GM13976 (cell line): ENCODE measurements at regions not wholly inside any gene's neighbourhood (a gene's known extent, or its start where the extent isn't known, plus 50 kb on each side); places are given as distances from the start of the nearest gene placed in this dataset.

ENCODE experiments used
- DNase-seq: peaks from one replicate; pipeline ENCODE4 v3.0.0; 2012; ENCODE audit warnings: low spot score
- in situ Hi-C: fragments of 300-500 bp; cut with MboI; formaldehyde crosslinking; loops from one replicate; pipeline ENCODE4 v1.12.0; 2022; ENCODE audit warnings: low sequenced_read_pairs, mixed read lengths, inconsistent platforms; ENCODE audit not compliant: unreplicated experiment
- TF ChIP-seq, protein P1 (sequence below): IDR thresholded peaks from 2 replicates; pipeline ENCODE4 v1.5.1; 2012; ENCODE audit warnings: borderline replicate concordance, mild to moderate bottlenecking; ENCODE audit not compliant: insufficient read depth; ENCODE audit errors: extremely low read depth, missing control alignments, control extremely low read depth

DNA sequence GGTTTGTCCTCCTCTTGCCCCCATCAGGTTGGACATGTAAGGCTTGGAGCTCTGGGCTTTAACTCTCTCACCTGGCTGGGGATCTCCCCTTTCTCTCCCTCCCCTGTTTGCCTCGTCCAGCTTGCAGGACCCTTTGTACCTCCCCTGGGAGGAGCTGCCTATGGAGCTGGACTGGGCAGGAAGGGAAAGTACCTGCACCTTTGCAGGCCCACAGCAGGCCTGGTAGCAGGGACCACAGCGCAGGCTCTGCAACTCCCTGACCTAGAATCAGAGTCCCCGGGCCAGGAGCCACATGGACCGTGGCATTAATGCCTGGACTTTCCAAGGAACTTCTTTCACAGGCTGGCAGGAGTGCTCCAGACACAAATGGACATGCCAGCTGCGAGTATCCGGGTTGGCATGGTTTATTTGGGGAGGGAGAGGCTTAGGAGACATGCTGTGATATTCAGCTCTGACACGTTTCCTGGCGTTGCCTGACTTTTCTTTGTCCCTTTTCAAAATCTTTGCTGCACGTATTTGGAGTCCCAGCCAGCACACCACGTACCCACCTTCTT lies 268.5 kb upstream of the EXOC2 start:
- DNase-seq: no peak
- in situ Hi-C loops: no loop called here

DNA sequence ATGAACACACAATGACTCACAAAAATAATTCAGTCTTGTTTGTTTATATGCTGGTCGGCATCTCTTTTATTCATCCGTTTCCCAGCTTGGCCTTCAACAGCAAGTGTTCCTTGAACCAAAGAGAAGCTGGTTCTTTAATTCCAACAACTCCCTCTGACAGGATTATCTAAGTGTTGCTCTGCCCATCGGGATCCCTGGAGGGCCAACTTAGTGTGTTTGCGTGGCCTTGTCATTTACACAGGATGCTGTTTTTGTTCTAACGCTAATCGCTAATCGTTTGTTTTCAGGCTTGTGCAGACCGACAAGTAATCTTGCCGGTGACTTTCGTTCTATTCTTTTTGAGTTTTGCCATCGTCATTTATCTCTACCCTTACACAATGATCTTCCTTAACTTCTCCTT lies 267.4 kb upstream of the EXOC2 start:
- TF ChIP-seq, protein P1, sequence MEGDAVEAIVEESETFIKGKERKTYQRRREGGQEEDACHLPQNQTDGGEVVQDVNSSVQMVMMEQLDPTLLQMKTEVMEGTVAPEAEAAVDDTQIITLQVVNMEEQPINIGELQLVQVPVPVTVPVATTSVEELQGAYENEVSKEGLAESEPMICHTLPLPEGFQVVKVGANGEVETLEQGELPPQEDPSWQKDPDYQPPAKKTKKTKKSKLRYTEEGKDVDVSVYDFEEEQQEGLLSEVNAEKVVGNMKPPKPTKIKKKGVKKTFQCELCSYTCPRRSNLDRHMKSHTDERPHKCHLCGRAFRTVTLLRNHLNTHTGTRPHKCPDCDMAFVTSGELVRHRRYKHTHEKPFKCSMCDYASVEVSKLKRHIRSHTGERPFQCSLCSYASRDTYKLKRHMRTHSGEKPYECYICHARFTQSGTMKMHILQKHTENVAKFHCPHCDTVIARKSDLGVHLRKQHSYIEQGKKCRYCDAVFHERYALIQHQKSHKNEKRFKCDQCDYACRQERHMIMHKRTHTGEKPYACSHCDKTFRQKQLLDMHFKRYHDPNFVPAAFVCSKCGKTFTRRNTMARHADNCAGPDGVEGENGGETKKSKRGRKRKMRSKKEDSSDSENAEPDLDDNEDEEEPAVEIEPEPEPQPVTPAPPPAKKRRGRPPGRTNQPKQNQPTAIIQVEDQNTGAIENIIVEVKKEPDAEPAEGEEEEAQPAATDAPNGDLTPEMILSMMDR: no peak
- no peak for DNase-seq
- in situ Hi-C loops: no loop called here

More for the DNA sequence above, 268.5 kb upstream of the EXOC2 start:
- TF ChIP-seq, protein P1: no peak

DNA sequence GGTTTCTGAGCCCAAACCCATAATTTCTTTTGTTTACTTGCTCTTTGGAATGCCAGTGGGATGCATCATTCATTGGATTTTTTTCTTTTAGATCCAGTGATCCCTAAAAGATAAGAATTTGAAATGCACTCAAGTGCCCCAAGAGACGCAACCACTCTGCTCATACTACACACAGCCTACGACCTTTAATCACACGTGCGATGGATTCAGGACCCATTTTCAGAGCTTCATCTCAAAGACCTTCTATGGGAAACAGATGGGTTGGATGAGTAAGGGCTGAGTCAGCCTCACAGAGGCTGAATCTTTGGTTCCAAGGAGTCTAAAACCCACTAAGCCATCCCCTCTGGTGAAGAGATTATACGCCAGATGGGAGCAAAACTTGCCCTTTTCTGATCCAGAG lies 265.5 kb upstream of the EXOC2 start:
- in situ Hi-C loops: no loop called here
- TF ChIP-seq, protein P1: no peak
- DNase-seq: no peak

DNA sequence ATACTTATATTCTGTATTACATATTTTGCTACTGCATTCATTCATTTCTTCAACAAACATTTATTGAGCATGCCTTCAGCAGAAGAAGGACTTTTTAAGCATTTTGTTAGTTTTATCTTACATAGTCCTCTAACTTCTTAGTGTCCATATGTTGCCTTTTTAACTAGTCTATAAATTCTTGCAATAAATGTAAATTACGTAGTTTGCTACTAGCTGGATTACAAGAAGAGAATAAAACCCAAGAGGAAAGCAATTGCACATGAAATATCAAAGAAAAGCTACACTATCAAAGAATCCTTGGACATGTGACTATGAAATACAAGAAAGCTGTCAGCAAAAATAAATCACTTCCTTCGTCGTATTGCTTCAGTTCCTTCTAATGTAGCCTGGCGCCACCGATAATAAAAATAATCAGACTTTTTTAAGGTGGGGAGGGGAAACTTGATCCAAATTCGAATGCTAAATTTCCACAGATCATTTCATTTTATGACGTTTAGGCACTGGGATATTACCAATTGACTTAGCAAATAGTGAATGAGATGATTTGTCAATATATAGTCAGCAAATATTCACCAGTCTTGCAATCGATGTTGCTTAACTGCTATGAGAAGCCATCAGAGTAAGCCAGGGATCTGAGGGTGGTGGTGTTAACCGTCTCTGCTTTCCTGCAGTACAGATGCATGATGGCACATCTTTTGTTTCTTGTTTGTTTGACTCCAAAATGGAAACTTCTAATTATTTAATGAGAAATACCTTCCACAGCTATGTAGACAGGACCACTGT lies 258.7 kb upstream of the EXOC2 start:
- in situ Hi-C loops: no loop called here
- TF ChIP-seq, protein P1: no peak
- no peak for DNase-seq

DNA sequence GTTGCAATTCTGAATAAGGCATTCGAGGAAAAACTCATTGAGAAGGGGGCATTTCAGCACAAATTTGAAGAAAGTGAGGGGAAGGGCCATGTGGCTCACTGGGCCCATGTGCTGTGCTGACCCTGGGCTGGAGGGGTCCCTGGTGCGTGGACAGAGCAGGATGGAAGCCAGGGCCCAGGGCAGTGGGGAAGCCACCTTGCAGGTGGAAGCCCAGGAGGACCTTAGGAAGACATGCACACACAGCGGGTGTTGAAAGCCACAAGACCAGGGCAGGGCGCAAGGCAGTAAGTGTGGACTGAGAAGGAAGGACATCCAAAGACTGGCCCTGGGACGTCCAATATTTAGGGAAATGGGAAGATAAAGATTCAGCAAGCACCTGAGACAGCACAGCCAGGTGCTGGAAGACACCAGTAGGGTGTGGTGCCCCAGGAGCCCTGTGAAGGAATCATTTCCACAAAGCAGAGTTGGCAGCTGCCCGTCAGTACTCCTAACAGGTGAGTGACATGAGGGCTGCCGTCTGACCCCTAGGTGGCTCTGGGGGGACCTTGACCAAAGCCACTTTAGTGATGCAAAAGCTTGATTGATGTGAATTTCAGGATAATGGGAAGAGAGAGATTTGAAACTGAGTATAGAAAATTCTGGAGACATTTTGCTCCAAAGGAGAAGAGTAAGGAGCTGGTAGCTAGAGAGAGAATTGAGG lies 254.4 kb upstream of the EXOC2 start:
- DNase-seq: no peak
- TF ChIP-seq, protein P1: no peak
- in situ Hi-C loops: no loop called here

DNA sequence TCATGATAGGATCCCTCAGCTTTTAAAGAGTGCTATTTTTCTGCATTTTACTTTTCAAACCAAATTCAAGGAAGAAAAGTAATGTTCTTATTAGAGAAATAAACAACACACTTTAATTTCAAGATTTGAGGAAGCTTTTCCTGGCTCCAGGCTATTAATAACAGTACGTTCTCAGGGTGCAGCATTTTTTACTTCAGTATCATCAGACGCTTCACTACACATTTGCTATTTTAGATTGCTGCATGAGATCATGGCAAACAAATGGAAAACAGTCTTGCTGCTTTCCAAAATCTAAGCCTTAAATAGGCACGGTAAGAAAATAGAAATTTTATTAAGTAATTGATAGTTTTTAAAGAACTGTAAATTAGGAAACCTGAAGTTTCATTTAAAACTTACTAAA lies 253.6 kb upstream of the EXOC2 start:
- TF ChIP-seq, protein P1: no peak
- in situ Hi-C loops: no loop called here
- no peak for DNase-seq
